B cell (primary cell): ENCODE measurements at regions not wholly inside any gene's neighbourhood (a gene's known extent, or its start where the extent isn't known, plus 50 kb on each side); places are given as distances from the start of the nearest gene placed in this dataset.

ENCODE experiments used
- ATAC-seq: fragments of 200-7000 bp; cut with Tn5 transposase; one replicate; pipeline ENCODE4 v1.10.0; 2021; ENCODE audit warnings: low read depth, mild to moderate bottlenecking, moderate number of reproducible peaks, moderate library complexity
- CTCF ChIA-PET: fragments of 350-600 bp; sonication (Branson Sonifier 250); formaldehyde crosslinking; loops from one replicate; lab custom pipeline; 2021; ENCODE audit warnings: antibody characterized with exemption, inconsistent platforms; lab: Charles Lee
- POLR2A ChIA-PET: fragments of 350-600 bp; sonication (Branson Sonifier 250); formaldehyde crosslinking; loops from one replicate; lab custom pipeline; 2021; ENCODE audit warnings: antibody characterized with exemption; lab: Charles Lee
- DNase-seq: peaks from one replicate; pipeline ENCODE4 v3.0.0; 2013
- H2AFZ ChIP-seq: 2 replicates; pipeline ENCODE4 v1.6.1; 2012; ENCODE audit warnings: mild to moderate bottlenecking, low read depth, low read length; ENCODE audit not compliant: insufficient read depth, poor library complexity, severe bottlenecking
- H3K27ac ChIP-seq, 2 donors: 1 replicate in 1 of 2; 2 replicates in 1 of 2; pipeline ENCODE4 v1.5.1; 2012 to 2013; ENCODE audit warnings: low read length in 2 of 2, mild to moderate bottlenecking in 2 of 2, moderate library complexity in 1 of 2
- H3K27me3 ChIP-seq, 4 experiments: fragments of 200-600 bp in 1 of 4; sonication (generic) in 1 of 4; replicated peaks in 1 of 4; 1 replicate in 2 of 4; 2 replicates in 2 of 4; pipeline versions ENCODE4 v1.6.1 to v1.7.0; 2013 to 2016; ENCODE audit warnings: low read length in 3 of 4, mild to moderate bottlenecking in 2 of 4, mixed read lengths in 1 of 4, moderate library complexity in 1 of 4; ENCODE audit not compliant: insufficient read depth in 4 of 4, control insufficient read depth in 3 of 4; ENCODE audit errors: control extremely low read depth in 1 of 4
- H3K36me3 ChIP-seq, 2 experiments: replicated peaks in 1 of 2; 1 replicate in 1 of 2; 2 replicates in 1 of 2; pipeline versions ENCODE4 v1.6.1 to v1.7.1; 2013; ENCODE audit warnings: low read length in 1 of 2; ENCODE audit not compliant: insufficient read depth in 2 of 2, control insufficient read depth in 1 of 2; ENCODE audit errors: control extremely low read depth in 1 of 2, extremely low read depth in 1 of 2
- H3K4me1 ChIP-seq, 2 donors: fragments of 200-600 bp in 1 of 2; sonication (generic) in 1 of 2; 1 replicate in 1 of 2; 2 replicates in 1 of 2; pipeline versions ENCODE4 v1.5.1 to v1.6.1; 2013 to 2017; ENCODE audit warnings: low read length in 2 of 2; ENCODE audit not compliant: control insufficient read depth in 2 of 2, insufficient read depth in 2 of 2
- H3K4me2 ChIP-seq: replicated peaks from 2 replicates; pipeline ENCODE3; 2012; ENCODE audit warnings: mild to moderate bottlenecking, low read depth, low read length; ENCODE audit not compliant: poor library complexity, severe bottlenecking
- H3K4me3 ChIP-seq, 5 experiments: fragments of 200-600 bp in 1 of 5; sonication (generic) in 1 of 5; 1 replicate in 3 of 5; 2 replicates in 2 of 5; pipeline versions ENCODE4 v1.5.1 to v1.7.0; 2011 to 2016; ENCODE audit warnings: low read length in 4 of 5, mild to moderate bottlenecking in 4 of 5, low read depth in 2 of 5, control low read depth in 1 of 5, moderate library complexity in 1 of 5; ENCODE audit not compliant: insufficient read depth in 1 of 5; ENCODE audit errors: control extremely low read depth in 1 of 5, extremely low read depth in 1 of 5
- H3K79me2 ChIP-seq: fragments of 200-600 bp; sonication (generic); one replicate; pipeline ENCODE4 v1.6.0; 2016; ENCODE audit warnings: low read length; ENCODE audit not compliant: control insufficient read depth, insufficient read depth
- H3K9ac ChIP-seq: fragments of 200-600 bp; sonication (generic); 2 replicates; pipeline ENCODE4 v1.6.1; 2017; ENCODE audit warnings: mild to moderate bottlenecking, low read length, moderate library complexity
- H3K9me3 ChIP-seq, 3 donors: one replicate each; pipeline versions ENCODE4 v1.6.1 to v1.7.1; 2013; ENCODE audit warnings: low read length in 2 of 3; ENCODE audit not compliant: control insufficient read depth in 2 of 3, insufficient read depth in 1 of 3; ENCODE audit errors: control extremely low read depth in 1 of 3
- H4K20me1 ChIP-seq: 2 replicates; pipeline ENCODE4 v1.6.0; 2012; ENCODE audit warnings: mild to moderate bottlenecking, low read length; ENCODE audit not compliant: insufficient read depth, control insufficient read depth, poor library complexity, severe bottlenecking
- H3K27ac Mint-ChIP-seq: one replicate; pipeline ENCODE4 v1.8.0; 2021; ENCODE audit warnings: mixed read lengths
- H3K27me3 Mint-ChIP-seq: one replicate; pipeline ENCODE4 v1.8.0; 2021; ENCODE audit warnings: mixed read lengths
- H3K4me1 Mint-ChIP-seq: one replicate; pipeline ENCODE4 v1.8.0; 2021; ENCODE audit warnings: mixed read lengths
- H3K4me3 Mint-ChIP-seq: one replicate; pipeline ENCODE4 v1.8.0; 2021; ENCODE audit warnings: mixed read lengths
- H3K9me3 Mint-ChIP-seq: one replicate; pipeline ENCODE4 v1.8.0; 2022; ENCODE audit warnings: mixed read lengths; ENCODE audit not compliant: insufficient read depth
- CTCF ChIP-seq: fragments of 200-600 bp; IDR thresholded peaks from one replicate; pipeline ENCODE4 v1.8.0; 2022; ENCODE audit warnings: antibody characterized with exemption, mild to moderate bottlenecking
- EZH2 ChIP-seq: IDR thresholded peaks from 2 replicates; pipeline ENCODE4 v1.6.1; 2012; ENCODE audit warnings: borderline replicate concordance, low read depth, mild to moderate bottlenecking, moderate library complexity, low read length; ENCODE audit not compliant: insufficient read depth, poor library complexity, severe bottlenecking
- WGBS: methylation state at CpG from one replicate; pipeline ENCODE4 v1.1.5; 2013; ENCODE audit warnings: missing lambda C conversion rate; ENCODE audit not compliant: insufficient coverage; 5-methylcytosine and 5-hydroxymethylcytosine counted together
- intact Hi-C: fragments of 100-400 bp; cut with micrococcal nuclease; formaldehyde crosslinking; loops from one replicate; pipeline ENCODE4 v1.10.0; 2022

GRCh38 chr6:134452906-134453305 lies 135.0 kb upstream of the SGK1 start:
- no peak overlapping the region for H3K9ac ChIP-seq
- DNase-seq (no peak), ATAC-seq (no peak)
- WGBS, result no CpG with 5 or more reads among the region's 3 CpGs
- H3K36me3 ChIP-seq, result no peaks in the 10 kb centered on the region
- no peaks in the 10 kb centered on the region for H3K79me2 ChIP-seq
- no peaks in the 10 kb centered on the region for H4K20me1 ChIP-seq
- TF ChIP-seq CTCF (no peak), EZH2 (no peak)
- H3K27ac ChIP-seq, result no peak overlapping the region
- Mint-ChIP-seq H3K27ac (no peak overlapping the region), H3K27me3 (no peaks in the 10 kb centered on the region), H3K9me3 (no peaks in the 10 kb centered on the region), H3K4me3 (no peak overlapping the region), H3K4me1 (peaks cover 3% of the 10 kb centered on the region)
- no peak overlapping the region for H3K4me3 ChIP-seq
- no peaks in the 10 kb centered on the region for H3K9me3 ChIP-seq
- ChIA-PET CTCF (no interaction called here), POLR2A (no interaction called here)
- no peaks in the 10 kb centered on the region for H3K4me1 ChIP-seq
- intact Hi-C loops, result no loop called here
- H3K27me3 ChIP-seq, result no peaks in the 10 kb centered on the region
- H3K4me2 ChIP-seq, result no peak overlapping the region
- H2AFZ ChIP-seq, result no peak overlapping the region

- H3K9me3 Mint-ChIP-seq, result no peaks in the 10 kb centered on the region
- peaks cover 15% of the 10 kb centered on the region for H3K4me1 Mint-ChIP-seq
- H3K79me2 ChIP-seq, result no peaks in the 10 kb centered on the region
- H4K20me1 ChIP-seq, result no peaks in the 10 kb centered on the region
- no peak overlapping the region for H3K27ac Mint-ChIP-seq
- no peak for ATAC-seq
- WGBS, result 100% methylated on average over 1 of the region's 1 CpG
- no peaks in the 10 kb centered on the region for H3K27me3 Mint-ChIP-seq
- peaks cover 0 to 5% of the 10 kb centered on the region in 2 donors for H3K4me1 ChIP-seq
- H3K27me3 ChIP-seq, result no peaks in the 10 kb centered on the region
- no peak overlapping the region for H3K4me3 Mint-ChIP-seq
- no peak overlapping the region for H3K4me3 ChIP-seq
- no peak for DNase-seq
- H3K9ac ChIP-seq, result no peak overlapping the region
- H3K9me3 ChIP-seq, result no peaks in the 10 kb centered on the region
- H3K27ac ChIP-seq, result no peak overlapping the region
- H2AFZ ChIP-seq, result no peak overlapping the region
- intact Hi-C loops, result no loop called here
- CTCF ChIA-PET, result interaction anchor here (1.0 to 1.1 kb wide), 2 partner anchors 13 to 273 kb away, joined by 3 read pairs; no protein-coding TSS in a partner anchor
- H3K36me3 ChIP-seq, result no peaks in the 10 kb centered on the region
- TF ChIP-seq EZH2, result no peak
- TF ChIP-seq CTCF, result no peak
- POLR2A ChIA-PET, result no interaction called here
- no peak overlapping the region for H3K4me2 ChIP-seq
Observed at GRCh38 chr6:134451529-134451928, 133.6 kb upstream of the SGK1 start.
